HG03354 (cell line): ENCODE measurements at regions not wholly inside any gene's neighbourhood (a gene's known extent, or its start where the extent isn't known, plus 50 kb on each side); places are given as distances from the start of the nearest gene placed in this dataset.
A peak's percentile ranks its signal among the peaks of the same experiment; 100 is the strongest.

Source experiments
- ATAC-seq: cut with Tn5 transposase; IDR thresholded peaks from one replicate; pipeline ENCODE4 v1.9.1; 2021; ENCODE audit warnings: mild to moderate bottlenecking; ENCODE audit not compliant: unreplicated experiment, poor library complexity, severe bottlenecking

DNA sequence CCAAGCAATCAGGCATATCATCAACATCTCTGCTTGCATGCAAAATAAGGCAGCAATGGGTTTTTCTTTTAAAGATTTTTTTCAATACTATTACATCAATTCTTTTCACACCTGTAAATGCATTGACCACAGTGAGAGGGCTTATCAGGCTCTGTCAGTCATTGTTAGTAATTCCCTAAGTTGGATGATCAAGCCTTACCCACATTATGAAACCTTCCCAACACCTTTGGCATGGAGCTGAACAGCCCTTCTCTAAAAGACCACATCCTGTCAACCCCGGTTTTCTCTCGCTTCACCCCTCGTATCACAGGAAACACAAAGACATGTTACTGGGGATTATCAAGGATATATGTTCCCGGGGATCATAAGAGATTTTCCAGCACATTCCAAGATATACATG, 135.2 kb upstream of the SLC24A5 start:
- no peak for ATAC-seq

DNA sequence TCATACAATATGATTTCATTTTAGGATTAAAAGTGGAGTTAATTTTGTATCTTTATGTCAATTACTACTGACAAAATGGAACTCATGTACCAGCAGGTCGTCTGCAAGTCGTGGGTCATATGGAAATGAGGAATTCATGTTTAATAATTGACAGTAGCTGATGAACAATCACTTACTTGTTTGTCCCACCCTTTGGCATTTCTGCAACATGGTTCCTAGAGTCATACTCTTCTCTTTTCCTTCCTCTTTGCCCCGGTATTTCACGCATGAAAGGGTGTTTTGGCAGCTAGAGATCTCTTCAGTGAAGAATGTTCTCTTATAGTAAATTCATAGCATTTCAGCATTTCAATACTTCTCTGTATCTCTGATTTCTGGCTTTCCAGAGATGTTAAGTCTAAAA, 133.3 kb upstream of the SLC24A5 start:
- peak; percentile 14 for ATAC-seq

DNA sequence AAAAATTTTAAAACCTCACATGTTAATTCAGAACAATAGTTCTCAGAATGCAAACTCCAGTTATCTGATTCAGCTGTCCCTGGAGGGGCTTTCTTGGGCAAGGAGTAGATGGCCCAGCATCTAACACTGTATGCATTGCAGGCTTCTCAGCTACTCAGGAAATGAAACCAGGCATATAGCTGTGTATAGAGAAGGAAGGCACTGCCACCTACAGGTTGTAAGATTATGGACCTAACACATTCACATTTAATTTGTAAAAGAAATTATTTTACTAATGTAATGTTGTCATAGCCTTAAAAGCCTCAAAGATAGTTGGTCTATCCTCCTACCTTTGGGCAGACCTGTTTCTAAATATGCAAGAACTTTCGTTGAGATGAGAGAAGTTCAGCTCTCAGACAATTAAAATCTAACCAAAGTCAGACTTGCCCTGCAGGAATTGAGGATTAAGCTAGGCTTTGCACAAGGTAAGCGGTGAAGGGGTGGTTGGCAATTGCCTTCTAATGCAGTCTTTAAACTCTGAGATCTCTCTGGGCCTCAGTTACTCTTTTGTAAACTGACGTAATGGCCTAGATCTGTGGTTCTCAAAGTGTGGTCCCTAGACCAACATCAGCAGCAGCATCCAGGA, 132.8 kb upstream of the SLC24A5 start:
- peak; percentile 95 for ATAC-seq

DNA sequence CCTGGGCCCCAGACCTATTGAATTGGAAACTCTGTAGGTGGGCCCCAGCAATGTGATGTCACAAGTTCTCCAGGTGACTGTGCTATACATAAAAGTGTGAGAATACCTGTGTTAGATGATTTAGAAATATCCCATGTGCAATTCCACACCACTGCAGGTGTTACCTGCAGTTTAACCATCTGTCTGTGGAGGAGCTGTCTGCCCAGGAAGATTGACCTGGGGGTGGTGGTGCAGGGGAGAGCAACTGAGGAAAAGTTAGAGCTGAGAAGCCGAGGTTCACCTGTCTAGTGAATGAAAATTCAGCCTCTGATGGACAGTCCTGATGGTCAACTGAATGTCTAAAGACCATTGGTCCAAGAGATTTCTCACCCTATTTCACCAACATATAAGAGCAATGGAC, 132.2 kb upstream of the SLC24A5 start:
- ATAC-seq, result no peak

DNA sequence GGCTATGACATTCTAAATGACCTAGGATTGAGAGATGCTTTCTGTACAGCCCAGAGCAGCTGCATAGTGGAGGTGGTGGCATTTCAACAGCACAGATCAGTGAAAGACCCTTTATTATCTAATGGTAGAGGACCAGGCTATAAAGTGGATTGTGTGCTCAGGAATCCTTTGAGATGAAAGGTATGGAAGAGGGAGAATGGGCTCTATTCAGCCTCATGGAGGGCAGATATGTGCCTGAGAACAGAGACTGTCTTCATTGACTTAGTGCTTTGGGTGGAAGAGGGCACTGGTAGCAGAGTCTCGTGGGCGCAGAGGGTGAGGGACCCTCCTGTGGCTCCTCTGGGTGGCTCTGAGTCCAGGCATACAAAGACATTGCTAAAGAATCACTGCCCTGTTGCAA, 130.0 kb upstream of the SLC24A5 start:
- no peak for ATAC-seq

DNA sequence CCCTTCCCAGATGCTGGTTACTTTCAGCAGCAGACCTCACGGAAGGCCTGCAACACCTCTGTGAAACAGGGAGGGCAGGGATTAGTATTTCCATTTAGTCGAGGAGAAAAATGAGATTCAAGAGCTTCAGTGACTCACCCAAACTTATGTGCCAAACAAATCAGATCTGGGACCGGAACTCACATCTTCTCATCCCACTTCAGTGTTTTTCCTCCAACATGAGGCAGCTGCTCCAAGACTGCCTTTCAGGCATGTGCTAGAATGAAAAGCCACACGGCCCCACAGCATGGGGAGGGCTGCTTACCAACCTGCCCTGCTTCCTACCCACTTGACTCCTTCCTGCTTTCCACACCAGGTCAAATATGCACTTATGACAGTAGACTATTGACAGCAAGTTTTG, 129.4 kb upstream of the SLC24A5 start:
- no peak for ATAC-seq

DNA sequence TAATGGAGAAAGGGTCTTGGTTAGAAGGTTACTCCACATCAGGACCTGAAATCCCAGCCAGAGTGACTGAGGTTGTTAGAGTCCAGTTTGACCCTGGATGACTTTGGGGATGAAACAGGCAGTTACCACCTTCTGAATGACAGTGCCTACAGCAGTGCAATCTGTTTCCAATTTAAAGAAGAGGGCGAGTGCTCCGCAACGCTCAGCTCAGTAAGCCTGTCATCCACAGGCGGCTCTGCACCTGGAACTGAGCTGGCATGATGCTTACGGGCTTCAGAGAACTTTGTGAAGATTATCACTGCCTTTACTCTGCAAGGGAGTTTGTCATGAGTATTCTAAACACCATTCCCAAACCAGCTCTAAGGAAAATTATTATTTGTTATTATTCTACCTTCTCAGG, 127.7 kb upstream of the SLC24A5 start:
- ATAC-seq, result no peak

DNA sequence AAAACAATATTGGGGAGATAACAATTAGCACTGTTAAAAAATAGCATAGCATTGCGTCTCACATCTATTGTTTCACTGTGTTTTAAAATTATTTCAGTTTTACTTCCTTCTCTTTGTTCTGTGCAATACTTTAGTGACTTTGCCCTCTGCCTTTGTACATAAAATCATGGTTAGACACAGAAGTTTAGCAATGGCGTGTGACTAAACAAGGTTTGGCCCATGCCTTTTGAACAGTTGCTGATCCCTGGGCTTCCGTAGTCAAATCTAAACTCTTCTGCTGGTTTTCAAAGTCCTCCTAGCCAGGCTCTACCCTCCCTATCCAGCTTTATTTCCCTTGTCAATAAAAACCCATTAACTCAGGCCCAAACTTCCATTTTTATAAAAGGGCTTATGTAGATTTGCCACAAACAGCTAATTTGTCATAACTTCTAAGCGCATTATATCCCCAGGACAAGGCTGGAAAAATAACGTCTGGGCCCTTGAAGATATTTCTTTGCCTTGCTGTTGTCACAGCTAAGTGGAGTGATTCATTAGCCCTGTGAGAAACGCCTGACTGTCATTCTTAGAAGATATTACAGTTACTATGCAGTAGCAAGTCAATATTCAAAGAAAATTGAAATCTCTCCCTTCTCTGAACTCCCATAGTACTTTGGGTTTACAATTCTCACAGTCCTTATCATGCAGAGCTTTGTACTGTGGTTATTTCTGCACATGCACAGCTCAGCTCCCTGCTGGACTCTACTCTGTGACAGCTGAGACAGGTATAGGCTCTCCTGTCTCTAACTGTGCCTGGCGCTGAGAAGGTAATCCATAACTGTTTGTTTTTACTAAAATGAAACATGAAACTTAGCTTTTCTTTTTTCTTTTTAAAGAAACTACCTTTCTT, 123.4 kb upstream of the SLC24A5 start:
- no peak for ATAC-seq

DNA sequence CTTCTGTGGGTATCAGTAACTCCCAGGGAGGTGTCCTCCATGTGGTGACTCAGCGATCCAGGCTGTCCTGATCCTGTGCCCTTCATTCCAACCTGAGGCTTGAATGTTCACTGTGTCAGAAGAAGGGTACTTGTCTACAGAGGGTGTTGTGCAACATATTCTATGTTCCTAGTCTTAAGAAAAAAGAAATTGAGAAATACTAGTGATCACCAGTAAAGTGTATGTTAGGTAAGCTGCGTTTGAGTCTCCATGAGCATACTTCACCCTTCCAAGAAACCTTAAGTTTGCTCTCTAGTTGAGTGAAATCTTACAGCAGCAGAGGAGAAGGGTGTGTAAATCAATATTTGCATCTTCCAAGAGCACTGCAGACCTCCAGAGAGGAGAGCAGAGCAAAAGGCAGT, 122.2 kb upstream of the SLC24A5 start:
- no peak for ATAC-seq

DNA sequence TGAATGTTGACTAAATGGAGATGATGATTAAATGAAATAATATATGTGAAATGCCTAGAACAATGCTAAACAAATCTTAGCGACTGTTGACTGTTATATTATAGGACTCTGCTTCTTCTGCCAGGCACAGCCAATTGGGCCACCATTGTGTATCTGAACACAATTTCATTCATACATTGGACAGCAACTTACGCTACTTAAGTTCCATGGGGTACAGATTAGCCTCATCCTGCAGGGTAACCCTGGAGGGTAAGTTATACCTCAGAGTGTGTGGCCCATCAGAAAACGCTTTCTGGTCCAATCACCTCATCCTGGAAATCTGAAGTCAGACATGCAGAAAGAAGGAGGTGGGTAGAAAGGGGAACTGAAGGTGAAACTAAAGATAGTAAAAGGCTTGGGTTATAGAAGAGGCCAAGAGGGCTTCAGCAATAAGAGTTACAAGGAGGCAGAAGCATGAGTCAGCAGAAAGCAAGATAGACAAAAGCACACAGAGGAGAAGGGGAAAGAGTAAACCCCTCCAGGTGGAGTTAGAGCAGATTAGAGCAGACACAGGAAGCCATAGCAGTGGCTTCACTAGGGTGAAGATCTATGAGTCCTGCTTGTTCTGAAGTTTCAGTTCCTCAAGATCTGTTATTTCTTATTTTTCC, 119.3 kb upstream of the SLC24A5 start:
- ATAC-seq, result peak; percentile 94

DNA sequence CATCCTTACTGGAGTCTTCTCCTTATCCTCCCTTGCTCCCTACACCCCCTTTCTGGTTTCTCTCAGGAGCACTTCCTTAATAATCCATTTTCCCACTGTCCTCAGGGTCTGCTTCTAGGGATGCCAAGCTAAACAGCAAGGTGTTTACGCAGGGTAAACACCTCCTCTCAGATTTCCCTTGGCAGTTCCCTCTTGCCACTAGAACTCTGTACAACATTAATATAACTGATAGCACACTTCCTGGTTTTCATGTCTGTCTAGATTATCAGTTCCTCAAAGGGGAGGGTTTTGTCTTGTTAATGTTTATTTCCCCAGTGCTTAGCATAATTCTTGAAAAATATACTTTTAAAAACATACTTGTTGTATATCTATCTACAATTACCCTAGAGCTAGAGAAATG, 118.0 kb upstream of the SLC24A5 start:
- ATAC-seq, result no peak

DNA sequence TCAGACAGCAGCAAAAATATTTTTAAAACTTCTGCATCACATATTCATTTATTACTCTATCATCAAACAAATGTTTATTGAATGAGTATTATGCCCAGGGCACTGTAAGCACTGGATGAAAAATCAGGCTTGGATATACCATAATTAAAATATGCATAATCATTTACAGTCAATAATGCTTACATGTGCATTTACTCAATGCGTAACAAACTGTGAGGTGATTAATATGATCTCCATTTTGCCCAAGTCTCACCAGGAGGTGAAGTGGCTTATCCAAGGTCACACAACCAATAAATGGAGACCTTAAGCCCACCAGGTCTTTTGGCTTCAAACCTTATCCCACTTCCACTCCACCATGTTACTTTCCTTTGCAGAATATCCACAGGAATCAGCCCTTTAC, 117.3 kb upstream of the SLC24A5 start:
- no peak for ATAC-seq

DNA sequence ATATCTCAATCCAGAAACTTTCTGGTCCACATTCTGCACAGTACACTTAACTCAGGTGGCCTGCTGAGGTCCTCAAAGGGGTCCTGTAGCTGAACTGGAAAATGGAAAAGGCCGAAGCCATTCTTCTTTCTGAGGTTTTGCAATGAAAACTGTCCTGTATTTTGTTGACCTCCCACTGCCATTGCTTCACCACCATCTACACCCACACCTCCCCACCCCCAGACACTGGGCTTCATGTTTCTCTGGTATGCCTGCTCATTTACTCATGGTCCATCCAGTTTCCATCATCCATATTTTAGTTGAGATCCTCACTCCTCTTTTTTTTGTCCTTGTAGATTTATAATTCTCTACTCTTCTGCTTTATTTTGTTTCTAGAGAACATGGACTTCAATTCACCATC, 115.7 kb upstream of the SLC24A5 start:
- ATAC-seq, result no peak

DNA sequence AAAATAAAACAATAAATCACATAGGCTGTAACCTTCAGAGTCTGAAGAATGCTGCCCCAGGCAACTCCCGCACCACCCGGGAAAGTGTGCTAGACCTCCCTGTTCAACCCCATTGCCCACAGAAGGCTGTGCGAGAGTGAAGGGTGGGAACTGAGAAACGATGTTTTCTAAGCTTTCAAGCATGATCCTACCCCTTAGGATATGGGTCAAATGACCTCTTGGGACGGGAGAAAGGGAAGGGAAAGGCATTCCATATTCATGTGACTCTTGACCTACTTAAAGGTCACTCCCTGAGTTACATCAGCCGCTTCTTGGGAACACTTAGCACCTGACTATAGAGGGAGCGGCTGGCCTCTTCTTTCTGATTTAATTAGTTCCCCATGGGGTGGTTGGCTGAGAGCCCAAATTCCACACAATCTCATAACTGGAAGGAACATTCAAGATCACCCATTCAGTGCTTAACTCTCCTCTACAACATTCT, 114.7 kb upstream of the SLC24A5 start:
- ATAC-seq, result no peak

DNA sequence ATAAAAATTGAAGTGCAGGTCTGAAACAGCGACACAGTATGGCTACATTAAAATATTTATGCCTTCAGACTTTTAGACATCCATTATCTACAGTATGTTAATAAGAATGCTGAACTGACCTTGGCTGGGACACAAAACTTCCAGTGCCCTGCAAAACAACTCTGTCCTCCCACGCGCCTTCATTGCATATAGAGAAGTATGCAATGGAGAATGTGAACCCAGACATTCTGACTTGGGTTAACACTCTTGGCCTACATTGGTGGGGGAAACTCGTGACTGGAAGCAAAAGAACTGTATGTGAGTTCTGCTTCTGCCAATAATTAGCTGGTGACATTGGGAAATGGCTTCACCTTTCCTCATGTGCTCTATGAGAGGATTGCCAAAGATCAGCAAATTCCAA, 110.5 kb upstream of the SLC24A5 start:
- no peak for ATAC-seq

DNA sequence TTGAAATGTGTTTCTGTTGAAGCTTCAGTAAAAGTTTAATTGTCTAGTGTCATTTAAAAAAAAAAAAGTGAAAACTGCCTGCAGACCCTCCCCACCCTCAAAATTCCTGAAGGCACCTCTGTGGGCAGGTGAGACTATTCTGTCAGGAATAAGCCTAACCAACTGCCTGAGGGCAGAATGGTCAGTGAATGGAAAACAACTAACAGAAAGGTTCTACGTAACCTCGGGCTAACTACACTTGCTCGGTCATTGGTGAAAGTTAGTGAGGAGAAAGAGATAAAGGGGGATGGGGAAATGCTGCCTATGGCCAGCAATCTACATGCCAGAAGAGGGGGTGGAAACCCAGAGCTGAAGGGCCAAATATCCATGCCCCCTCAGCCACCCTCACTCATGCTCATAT, 108.6 kb upstream of the SLC24A5 start:
- no peak for ATAC-seq

DNA sequence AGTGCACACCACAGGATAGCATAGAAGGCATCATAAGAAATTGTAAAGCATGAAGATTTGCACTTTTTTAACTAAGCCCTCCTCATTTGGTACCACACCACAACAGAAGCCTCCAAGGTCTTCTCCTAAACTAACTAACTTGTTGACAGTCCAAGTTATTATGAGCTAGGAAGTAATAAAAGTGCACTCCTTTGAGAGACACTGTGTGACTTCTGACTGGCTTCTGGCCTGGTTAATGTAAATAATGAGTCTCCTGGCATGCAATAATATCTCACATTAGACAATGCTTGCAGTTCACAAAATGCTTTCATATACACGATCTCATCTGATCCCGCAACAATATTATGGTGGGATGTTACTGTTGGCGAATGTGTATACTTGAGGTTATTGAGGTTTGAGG, 103.9 kb upstream of the SLC24A5 start:
- no peak for ATAC-seq

DNA sequence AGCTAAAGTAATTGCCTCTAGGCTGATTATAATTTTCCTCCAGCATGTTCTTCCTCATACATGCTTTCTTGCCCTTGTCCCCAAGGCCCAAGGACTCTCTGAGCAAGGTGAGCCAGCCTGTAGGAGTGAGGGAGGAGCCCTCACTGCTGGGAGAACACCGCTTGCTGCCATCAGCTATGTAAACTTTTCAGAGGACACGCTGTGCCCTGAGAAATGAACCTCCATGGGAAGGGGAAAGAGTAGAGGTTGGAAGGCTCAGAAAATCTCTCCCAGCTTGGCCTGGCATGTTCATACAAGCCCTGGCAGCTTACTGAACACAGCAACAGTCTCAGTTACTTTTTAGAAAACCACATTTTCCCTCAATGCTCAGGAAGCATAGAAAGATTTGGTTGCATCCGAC, 103.0 kb upstream of the SLC24A5 start:
- ATAC-seq, result no peak

DNA sequence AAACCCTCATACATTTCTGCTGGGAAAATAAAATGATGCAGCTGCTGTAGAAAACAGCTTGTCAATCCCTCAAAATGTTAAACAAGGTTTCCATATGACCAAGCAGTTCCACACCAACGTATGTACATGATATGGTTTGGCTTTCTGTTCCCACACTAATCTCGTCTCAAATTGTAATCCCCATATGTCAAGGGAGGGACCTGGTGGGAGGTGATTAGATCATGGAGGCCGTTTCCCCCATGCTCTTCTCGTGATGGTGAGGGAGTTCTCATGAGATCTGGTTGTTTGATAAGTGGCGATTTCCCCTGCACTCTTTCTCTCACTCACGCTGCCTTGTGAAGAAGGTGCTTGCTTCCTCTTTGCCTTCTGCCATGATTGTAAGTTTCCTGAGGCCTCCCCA, 100.6 kb upstream of the SLC24A5 start:
- no peak for ATAC-seq

DNA sequence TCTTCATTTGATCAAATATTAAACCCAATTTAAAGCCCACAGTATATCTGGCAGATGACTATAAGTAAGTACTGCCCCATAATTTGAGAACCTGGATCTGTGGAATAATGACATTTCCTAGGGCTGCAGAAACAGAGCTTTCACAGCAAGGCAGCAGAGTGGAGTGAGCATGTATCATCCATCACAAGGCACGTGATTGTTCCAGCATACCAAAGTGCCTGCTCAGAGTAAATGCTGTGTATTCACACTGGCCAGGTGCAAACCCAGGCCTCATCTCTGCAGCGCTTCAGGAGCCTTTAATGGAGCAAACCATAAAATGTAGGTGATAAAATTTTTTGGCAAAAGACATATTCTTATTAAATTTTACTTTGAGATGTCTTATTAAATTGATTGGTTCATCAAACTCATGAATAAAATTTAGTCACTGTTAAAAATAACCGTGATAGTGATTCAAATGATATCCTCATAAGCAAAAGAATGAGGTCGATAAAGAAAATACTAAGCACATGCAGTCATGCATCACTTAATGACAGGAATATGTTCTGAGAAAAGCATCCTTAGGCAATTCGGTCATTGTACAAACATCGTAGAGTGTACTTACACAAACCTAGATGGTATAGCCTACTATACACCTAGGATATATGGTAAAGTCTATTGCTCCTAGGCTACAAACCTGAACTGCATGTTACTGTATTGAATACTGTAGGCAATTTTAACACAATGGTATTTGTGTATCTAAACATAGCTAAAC, 99.3 kb upstream of the SLC24A5 start:
- ATAC-seq, result no peak
